H1 (cell line): ENCODE measurements at regions not wholly inside any gene's neighbourhood (a gene's known extent, or its start where the extent isn't known, plus 50 kb on each side); places are given as distances from the start of the nearest gene placed in this dataset.

Source experiments
- CHD7 ChIP-seq: fragments of 300-600 bp; sonication (generic); IDR thresholded peaks from 2 replicates; pipeline ENCODE4 v1.7.1; 2012; ENCODE audit warnings: low read length, moderate library complexity, mild to moderate bottlenecking, inconsistent platforms; ENCODE audit not compliant: insufficient replicate concordance
- SIRT6 ChIP-seq: IDR thresholded peaks from one replicate; pipeline ENCODE4 v1.7.1; 2012; ENCODE audit warnings: low read length, inconsistent platforms
- TEAD4 ChIP-seq: IDR thresholded peaks from 2 replicates; pipeline ENCODE4 v1.6.1; 2012; ENCODE audit warnings: low read depth, low read length, inconsistent platforms, mixed read lengths

GRCh38 chr13:65472336-65472735, 1757.8 kb downstream of the PCDH9 start (continued):
- TF ChIP-seq CHD7 (no peak), SIRT6 (no peak), TEAD4 (no peak)
